SK-N-MC (cell line): ENCODE measurements at regions not wholly inside any gene's neighbourhood (a gene's known extent, or its start where the extent isn't known, plus 50 kb on each side); places are given as distances from the start of the nearest gene placed in this dataset.

Experiments
- DNase-seq: peaks from one replicate; pipeline ENCODE4 v3.0.0-alpha.2; 2011; ENCODE audit warnings: low read depth, low spot score
- H3K27ac ChIP-seq: fragments of 200-600 bp; sonication (generic); 2 replicates; pipeline ENCODE4 v1.5.1; 2016; ENCODE audit warnings: mixed run types
- H3K36me3 ChIP-seq: fragments of 200-600 bp; sonication (generic); 2 replicates; pipeline ENCODE4 v1.6.1; 2017; ENCODE audit warnings: antibody characterized with exemption, low read length, mixed read lengths; ENCODE audit not compliant: insufficient read depth
- H3K4me3 ChIP-seq: fragments of 200-600 bp; sonication (generic); 2 replicates; pipeline ENCODE4 v1.5.1; 2016
- H3K9ac ChIP-seq: fragments of 200-600 bp; sonication (generic); 2 replicates; pipeline ENCODE4 v1.8.0; 2017; ENCODE audit warnings: mixed run types, mixed read lengths; ENCODE audit not compliant: insufficient read length
- H3K9me3 ChIP-seq: fragments of 200-600 bp; sonication (generic); 2 replicates; pipeline ENCODE4 v1.6.1; 2017; ENCODE audit warnings: low read depth, mild to moderate bottlenecking, antibody characterized with exemption, low read length, moderate library complexity, mixed read lengths
- EZH2 ChIP-seq: fragments of 200-600 bp; sonication (generic); IDR thresholded peaks from one replicate; pipeline ENCODE4 v1.6.1; 2017; ENCODE audit warnings: antibody characterized with exemption
- FOXP2 ChIP-seq: optimal IDR thresholded peaks from 2 replicates; pipeline ENCODE3; 2011; ENCODE audit warnings: mild to moderate bottlenecking, moderate library complexity; ENCODE audit not compliant: insufficient read depth; ENCODE audit errors: extremely low read length, control extremely low read depth
- POLR2AphosphoS5 ChIP-seq: IDR thresholded peaks from 2 replicates; pipeline ENCODE4 v1.6.1; 2012; ENCODE audit warnings: mild to moderate bottlenecking, low read depth, low read length, borderline replicate concordance

- Histone ChIP-seq H3K9ac (no peak overlapping the region), H3K27ac (no peak overlapping the region), H3K4me3 (no peak overlapping the region), H3K36me3 (no peaks in the 10 kb centered on the region), H3K9me3 (no peaks in the 10 kb centered on the region)
- no peak for DNase-seq
- TF ChIP-seq POLR2AphosphoS5 (no peak), EZH2 (no peak), FOXP2 (no peak)
Observed at GRCh38 chr2:479490-480176, 191.7 kb upstream of the ALKAL2 start.

- Histone ChIP-seq H3K4me3 (no peak overlapping the region), H3K36me3 (no peaks in the 10 kb centered on the region), H3K27ac (no peak overlapping the region), H3K9me3 (no peaks in the 10 kb centered on the region), H3K9ac (no peak overlapping the region)
- no peak for DNase-seq
- TF ChIP-seq POLR2AphosphoS5 (no peak), EZH2 (no peak), FOXP2 (no peak)
Observed at GRCh38 chr2:479031-479430, 191.1 kb upstream of the ALKAL2 start.

- Histone ChIP-seq H3K9me3 (no peaks in the 10 kb centered on the region), H3K27ac (no peak overlapping the region), H3K36me3 (no peaks in the 10 kb centered on the region), H3K4me3 (no peak overlapping the region), H3K9ac (no peak overlapping the region)
- no peak for DNase-seq
- TF ChIP-seq POLR2AphosphoS5 (no peak), EZH2 (no peak), FOXP2 (no peak)
Observed at GRCh38 chr2:471560-471959, 183.7 kb upstream of the ALKAL2 start.

- H3K4me3 ChIP-seq, result no peak overlapping the region
- H3K36me3 ChIP-seq, result no peaks in the 10 kb centered on the region
- no peak for DNase-seq
- H3K9me3 ChIP-seq, result no peaks in the 10 kb centered on the region
- no peak for TF ChIP-seq POLR2AphosphoS5
- no peak for TF ChIP-seq EZH2
- no peak for TF ChIP-seq FOXP2
- no peak overlapping the region for H3K9ac ChIP-seq
- no peak overlapping the region for H3K27ac ChIP-seq
Observed at GRCh38 chr2:469514-469913, 181.6 kb upstream of the ALKAL2 start.

GRCh38 chr2:468648-469336, 180.9 kb upstream of the ALKAL2 start:
- Histone ChIP-seq H3K36me3 (no peaks in the 10 kb centered on the region), H3K9me3 (no peaks in the 10 kb centered on the region), H3K9ac (no peak overlapping the region), H3K4me3 (peak overlapping the region; percentile 57), H3K27ac (no peak overlapping the region)
- TF ChIP-seq EZH2 (peak; percentile 66), POLR2AphosphoS5 (no peak)
- DNase-seq, result peak; percentile 22

- TF ChIP-seq EZH2 (no peak), POLR2AphosphoS5 (no peak), FOXP2 (no peak)
- Histone ChIP-seq H3K36me3 (no peaks in the 10 kb centered on the region), H3K4me3 (peak overlapping the region; percentile 57), H3K9me3 (no peaks in the 10 kb centered on the region), H3K9ac (no peak overlapping the region), H3K27ac (no peak overlapping the region)
- DNase-seq, result no peak
Observed at GRCh38 chr2:467892-468647, 180.2 kb upstream of the ALKAL2 start.

GRCh38 chr2:467543-467891, 179.6 kb upstream of the ALKAL2 start:
- no peaks in the 10 kb centered on the region for H3K36me3 ChIP-seq
- no peak for TF ChIP-seq POLR2AphosphoS5
- no peak for TF ChIP-seq EZH2
- no peak for TF ChIP-seq FOXP2
- no peak overlapping the region for H3K9ac ChIP-seq
- no peak overlapping the region for H3K4me3 ChIP-seq
- DNase-seq, result no peak
- H3K27ac ChIP-seq, result no peak overlapping the region
- no peaks in the 10 kb centered on the region for H3K9me3 ChIP-seq

GRCh38 chr2:467101-467500, 179.2 kb upstream of the ALKAL2 start:
- Histone ChIP-seq H3K9ac (no peak overlapping the region), H3K9me3 (no peaks in the 10 kb centered on the region), H3K27ac (no peak overlapping the region), H3K36me3 (no peaks in the 10 kb centered on the region), H3K4me3 (no peak overlapping the region)
- no peak for DNase-seq
- no peak for TF ChIP-seq FOXP2
- TF ChIP-seq EZH2, result no peak
- no peak for TF ChIP-seq POLR2AphosphoS5
